Calu3 (cell line): ENCODE measurements at regions not wholly inside any gene's neighbourhood (a gene's known extent, or its start where the extent isn't known, plus 50 kb on each side); places are given as distances from the start of the nearest gene placed in this dataset.

Experiments
- BruUV-seq: library from RNA; stranded (reverse); fragments of 400-500 nt; replicated peaks from 2 replicates; lab custom pipeline; 2021; lab: Mats Ljungman, UMichigan
- CTCF ChIA-PET: fragments of 300-600 bp; sonication (Branson Sonifier 250); formaldehyde crosslinking; loops from one replicate; lab custom pipeline; 2022; ENCODE audit warnings: antibody characterized with exemption; lab: Charles Lee
- DNase-seq: peaks from one replicate; pipeline ENCODE4 v3.0.0; 2022
- H3K27ac Mint-ChIP-seq: one replicate; pipeline ENCODE4 v1.8.0; 2022; ENCODE audit warnings: mixed read lengths; ENCODE audit not compliant: unreplicated experiment
- H3K27me3 Mint-ChIP-seq: one replicate; pipeline ENCODE4 v1.8.0; 2022; ENCODE audit warnings: mixed read lengths; ENCODE audit not compliant: unreplicated experiment
- H3K36me3 Mint-ChIP-seq: one replicate; pipeline ENCODE4 v1.8.0; 2022; ENCODE audit warnings: mild to moderate bottlenecking, moderate library complexity, mixed read lengths; ENCODE audit not compliant: insufficient read depth, unreplicated experiment
- H3K4me1 Mint-ChIP-seq: one replicate; pipeline ENCODE4 v1.8.0; 2022; ENCODE audit warnings: mild to moderate bottlenecking, low read depth, mixed read lengths; ENCODE audit not compliant: unreplicated experiment
- H3K4me3 Mint-ChIP-seq: one replicate; pipeline ENCODE4 v1.8.0; 2022; ENCODE audit warnings: mild to moderate bottlenecking, low read depth, moderate library complexity, mixed read lengths; ENCODE audit not compliant: unreplicated experiment
- H3K9me3 Mint-ChIP-seq: one replicate; pipeline ENCODE4 v1.8.0; 2022; ENCODE audit warnings: low read depth, mixed read lengths; ENCODE audit not compliant: unreplicated experiment
- CTCF ChIP-seq: fragments of 200-600 bp; IDR thresholded peaks from one replicate; pipeline ENCODE4 v1.8.0; 2022; ENCODE audit warnings: antibody characterized with exemption; ENCODE audit not compliant: unreplicated experiment
- intact Hi-C: fragments of 100-400 bp; cut with micrococcal nuclease; formaldehyde crosslinking; loops from one replicate; pipeline ENCODE4 v1.10.0; 2022; ENCODE audit not compliant: unreplicated experiment

DNA sequence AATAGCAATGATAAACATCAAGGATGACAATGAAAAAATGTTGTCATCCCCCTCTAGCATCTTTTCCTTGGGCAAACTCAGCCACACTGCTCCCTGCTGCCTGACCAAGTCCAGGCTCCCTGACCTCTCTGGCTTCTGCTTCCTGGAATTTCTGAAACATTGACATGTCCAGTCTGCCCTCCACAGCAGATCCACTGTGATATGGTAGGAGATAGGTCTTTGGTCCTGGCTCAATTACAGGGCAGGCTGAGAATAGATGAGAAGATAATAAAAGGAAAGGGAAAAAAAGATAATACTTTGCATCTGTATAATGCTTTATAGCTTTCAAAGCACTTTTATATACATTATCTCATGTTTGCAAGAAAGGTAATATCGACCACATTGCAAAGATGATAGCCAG, 417.7 kb downstream of the BUD13 start:
- intact Hi-C loops: no loop called here
- no peak overlapping the region for H3K4me3 Mint-ChIP-seq
- H3K36me3 Mint-ChIP-seq: no peaks in the 10 kb centered on the region
- BruUV-seq: no TSS peak
- H3K27ac Mint-ChIP-seq: no peak overlapping the region
- H3K9me3 Mint-ChIP-seq: no peaks in the 10 kb centered on the region
- TF ChIP-seq CTCF: no peak
- peaks cover 39% of the 10 kb centered on the region for H3K27me3 Mint-ChIP-seq
- H3K4me1 Mint-ChIP-seq: peaks cover 9% of the 10 kb centered on the region
- no peak for DNase-seq
- CTCF ChIA-PET: no interaction called here

- peak; percentile 3 for DNase-seq
- BruUV-seq: no TSS peak
- H3K27me3 Mint-ChIP-seq: peaks cover 40% of the 10 kb centered on the region
- intact Hi-C loops: loop anchor here (5.0 kb wide), 1 partner anchor 209 kb away; no protein-coding TSS in a partner anchor
- no peak overlapping the region for H3K27ac Mint-ChIP-seq
- no peak for TF ChIP-seq CTCF
- H3K36me3 Mint-ChIP-seq: no peaks in the 10 kb centered on the region
- H3K4me3 Mint-ChIP-seq: no peak overlapping the region
- CTCF ChIA-PET: no interaction called here
- H3K4me1 Mint-ChIP-seq: peaks cover 9% of the 10 kb centered on the region
- H3K9me3 Mint-ChIP-seq: no peaks in the 10 kb centered on the region
Observed at GRCh38 chr11:116353589-116353988, 419.2 kb downstream of the BUD13 start.

DNA sequence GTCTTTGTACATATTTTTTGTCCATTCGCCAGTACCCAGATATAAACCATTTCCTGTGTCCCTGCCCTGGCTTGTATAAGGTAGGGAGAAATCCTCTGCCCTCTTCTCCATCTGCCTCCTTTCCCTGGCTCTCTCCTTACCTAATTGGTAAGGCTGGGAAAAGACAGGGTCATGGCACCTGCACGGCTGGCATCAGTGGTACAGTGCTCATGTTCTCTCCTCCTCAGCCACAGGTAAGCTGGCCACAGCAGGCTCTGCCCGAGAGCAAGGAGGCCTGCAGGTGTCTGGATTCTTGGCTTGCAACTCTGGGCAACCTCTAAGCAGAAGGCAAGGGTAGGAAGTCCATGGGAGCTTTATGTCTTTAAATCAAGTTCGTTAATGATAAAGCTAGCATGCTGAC, 419.9 kb downstream of the BUD13 start:
- CTCF ChIA-PET: no interaction called here
- H3K27me3 Mint-ChIP-seq: peaks cover 47% of the 10 kb centered on the region
- no peak for DNase-seq
- intact Hi-C loops: loop anchor here (5.0 kb wide), 1 partner anchor 209 kb away; no protein-coding TSS in a partner anchor
- no TSS peak for BruUV-seq
- no peaks in the 10 kb centered on the region for H3K36me3 Mint-ChIP-seq
- H3K4me1 Mint-ChIP-seq: peaks cover 9% of the 10 kb centered on the region
- H3K27ac Mint-ChIP-seq: no peak overlapping the region
- TF ChIP-seq CTCF: no peak
- H3K4me3 Mint-ChIP-seq: no peak overlapping the region
- H3K9me3 Mint-ChIP-seq: no peaks in the 10 kb centered on the region

DNA sequence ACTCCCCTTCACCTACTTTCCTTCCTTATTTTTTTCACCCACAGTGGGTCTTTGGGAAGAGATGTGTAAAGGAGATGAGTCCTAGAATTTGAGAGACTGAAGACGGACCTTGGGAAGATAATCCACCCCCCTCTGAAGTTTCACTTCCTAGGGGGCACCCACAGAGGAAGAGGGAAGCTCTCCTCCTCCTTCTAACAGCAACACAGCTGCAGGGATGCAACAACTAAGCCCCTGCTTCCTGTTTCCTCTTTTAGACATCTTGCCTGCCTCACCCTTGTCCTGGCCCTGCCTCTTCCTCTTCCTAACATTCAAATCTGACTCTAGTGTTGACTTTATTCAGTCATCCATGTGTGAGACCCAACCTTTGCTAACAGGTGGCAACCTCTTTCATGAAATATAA, 424.6 kb downstream of the BUD13 start:
- Mint-ChIP-seq H3K4me3 (no peak overlapping the region), H3K36me3 (no peaks in the 10 kb centered on the region), H3K9me3 (no peaks in the 10 kb centered on the region), H3K4me1 (peaks cover under 1% of the 10 kb centered on the region), H3K27me3 (peaks cover 63% of the 10 kb centered on the region), H3K27ac (no peak overlapping the region)
- TF ChIP-seq CTCF: no peak
- DNase-seq: no peak
- CTCF ChIA-PET: no interaction called here
- no TSS peak for BruUV-seq
- intact Hi-C loops: no loop called here
